ENCODE measurements at regions not wholly inside any gene's neighbourhood (a gene's known extent, or its start where the extent isn't known, plus 50 kb on each side); places are given as distances from the start of the nearest gene placed in this dataset.
"Not testable (repeated sequence)": the region's sequence is repeated elsewhere in the genome, so short reads cannot be mapped to it uniquely, and the experiment has no call there.

GRCh38 chr5:36743891-36744772 lies 132.4 kb upstream of the NIPBL start:
- no peaks in the 10 kb centered on the region for H3K9me3 ChIP-seq (ENCODE audit: insufficient read depth, low read depth)
- peak overlapping the region; percentile 89 for H2AFZ ChIP-seq
- DNase-seq: peak; percentile 26 to 44
- ChIA-PET CTCF (interaction anchor here (0.8 to 1.7 kb wide), 3 partner anchors 13 to 131 kb away, joined by 3 to 10 read pairs (median 4); no protein-coding TSS in a partner anchor), POLR2A (ENCODE audit: unreplicated experiment) (interaction anchor here (0.6 to 0.7 kb wide), 2 partner anchors 126 to 517 kb away, joined by 7 to 11 read pairs; no protein-coding TSS in a partner anchor)
- peaks cover 20% of the 10 kb centered on the region for H3K4me1 ChIP-seq (replicated peaks; ENCODE audit: insufficient read depth)
- no peaks in the 10 kb centered on the region for H4K20me1 ChIP-seq (ENCODE audit: insufficient read depth)
- no peaks in the 10 kb centered on the region for H3K27me3 ChIP-seq (ENCODE audit: insufficient read depth, low read depth)
- TF ChIP-seq EZH2 (IDR thresholded peaks at IDR 0.05; ENCODE audit: low read depth) (no peak), CTCF (conservative IDR thresholded peaks at IDR 0.05) (no peak; the same call in 1 of the 2 replicates)
- BruUV-seq (replicated peaks): no TSS peak
- intact Hi-C loops (cut with micrococcal nuclease; ENCODE audit: unreplicated experiment): loop anchor here (1.0 to 10.0 kb wide), 3 partner anchors 200 to 631 kb away; partner anchors contain the start of genes NUP155 and WDR70
- no peaks in the 10 kb centered on the region for H3K9me2 ChIP-seq (ENCODE audit: insufficient read depth)
- peaks cover 20% of the 10 kb centered on the region for H3F3A ChIP-seq (ENCODE audit: insufficient read depth, low read depth)
- H3K79me2 ChIP-seq (ENCODE audit: low read depth): no peaks in the 10 kb centered on the region
- H3K4me3 ChIP-seq: peak overlapping the region; percentile 61
- H3K4me2 ChIP-seq: peak overlapping the region; percentile 86
- no peaks in the 10 kb centered on the region for H3K36me3 ChIP-seq (ENCODE audit: low read depth)
- peak overlapping the region; percentile 51 for H3K27ac ChIP-seq

GRCh38 chr5:36744773-36745589 lies 131.6 kb upstream of the NIPBL start:
- POLR2A ChIA-PET (ENCODE audit: unreplicated experiment): no interaction called here
- BruUV-seq (replicated peaks): no TSS peak
- Histone ChIP-seq H3F3A (ENCODE audit: insufficient read depth, low read depth) (peaks cover 20% of the 10 kb centered on the region), H4K20me1 (ENCODE audit: insufficient read depth) (no peaks in the 10 kb centered on the region), H3K4me2 (peak overlapping the region; percentile 86), H3K4me3 (peak overlapping the region; percentile 61), H3K36me3 (ENCODE audit: low read depth) (no peaks in the 10 kb centered on the region), H3K9me2 (ENCODE audit: insufficient read depth) (no peaks in the 10 kb centered on the region), H3K79me2 (ENCODE audit: low read depth) (no peaks in the 10 kb centered on the region), H2AFZ (peak overlapping the region; percentile 89), H3K4me1 (replicated peaks; ENCODE audit: insufficient read depth) (peaks cover 20% of the 10 kb centered on the region), H3K27ac (peak overlapping the region; percentile 51), H3K9me3 (ENCODE audit: insufficient read depth, low read depth) (no peaks in the 10 kb centered on the region), H3K27me3 (ENCODE audit: insufficient read depth, low read depth) (no peaks in the 10 kb centered on the region)
- DNase-seq: peak; percentile 93 to 97
- intact Hi-C loops (cut with micrococcal nuclease; ENCODE audit: unreplicated experiment): loop anchor here (1.0 to 10.0 kb wide), 7 partner anchors 125 to 630 kb away; partner anchors contain the start of genes NUP155 and WDR70
- TF ChIP-seq CTCF (conservative IDR thresholded peaks at IDR 0.05) (peak; percentile 89; the same call in 1 of the 2 replicates), EZH2 (IDR thresholded peaks at IDR 0.05; ENCODE audit: low read depth) (no peak)
- CTCF ChIA-PET: interaction anchor here (0.5 to 1.7 kb wide), 5 partner anchors 14 to 1381 kb away, joined by 3 to 10 read pairs (median 4); no protein-coding TSS in a partner anchor

- BruUV-seq (replicated peaks); H3K9me3 ChIP-seq (ENCODE audit: insufficient read depth, low read depth); H4K20me1 ChIP-seq (ENCODE audit: insufficient read depth); H3K4me2 ChIP-seq; H3K27ac ChIP-seq; H3K79me2 ChIP-seq (ENCODE audit: low read depth); CTCF ChIA-PET; H3K27me3 ChIP-seq (ENCODE audit: insufficient read depth, low read depth); H3K9me2 ChIP-seq (ENCODE audit: insufficient read depth); H2AFZ ChIP-seq; POLR2A ChIA-PET (ENCODE audit: unreplicated experiment); H3K36me3 ChIP-seq (ENCODE audit: low read depth); DNase-seq; H3K4me3 ChIP-seq: not testable (repeated sequence)
- peaks cover 20% of the 10 kb centered on the region for H3F3A ChIP-seq (ENCODE audit: insufficient read depth, low read depth)
- H3K4me1 ChIP-seq (replicated peaks; ENCODE audit: insufficient read depth): peaks cover 20% of the 10 kb centered on the region
- intact Hi-C loops (cut with micrococcal nuclease; ENCODE audit: unreplicated experiment): loop anchor here (5.0 to 10.0 kb wide), 3 partner anchors 180 to 627 kb away; partner anchors contain the start of genes NUP155 and WDR70
These were observed 128.8 kb upstream of the NIPBL start for GRCh38 chr5:36747794-36748193.
